Lower leg skin (tissue), 4 donors: ENCODE measurements at regions not wholly inside any gene's neighbourhood (a gene's known extent, or its start where the extent isn't known, plus 50 kb on each side); places are given as distances from the start of the nearest gene placed in this dataset.

ENCODE experiments used
- DNase-seq, 2 donors: peaks; one replicate each; pipeline ENCODE4 v3.0.0-alpha.2; 2019; ENCODE audit warnings: low spot score in 2 of 2
- H3K4me3 ChIP-seq: fragments of 200-600 bp; sonication (generic); 2 replicates; pipeline ENCODE4 v1.5.1; 2017; ENCODE audit warnings: mild to moderate bottlenecking, low read depth; ENCODE audit not compliant: poor library complexity, severe bottlenecking
- CTCF ChIP-seq, 3 donors: fragments of 450-650 bp; IDR thresholded peaks; one replicate each; pipeline ENCODE4 v1.5.1; 2016; ENCODE audit warnings: antibody characterized with exemption in 3 of 3, mild to moderate bottlenecking in 3 of 3, moderate library complexity in 2 of 3
- POLR2A ChIP-seq, 2 donors: fragments of 450-650 bp; IDR thresholded peaks; one replicate each; pipeline ENCODE4 v1.6.1; 2016 to 2017; ENCODE audit warnings: antibody characterized with exemption in 2 of 2, mild to moderate bottlenecking in 1 of 2, moderate library complexity in 1 of 2
- WGBS, 2 donors: methylation state at CpG; one replicate each; pipeline ENCODE4 v1.1.5; 2018; 5-methylcytosine and 5-hydroxymethylcytosine counted together
- intact Hi-C: fragments of 100-400 bp; cut with DNase I; formaldehyde crosslinking; loops from one replicate; pipeline ENCODE4 v1.15.0; 2023; ENCODE audit warnings: low total_unique reads

- intact Hi-C loops: no loop called here
- WGBS, 2 donors: 48 to 56% methylated on average over 2 of the region's 2 CpGs
- TF ChIP-seq POLR2A (IDR thresholded peaks at IDR 0.05) (no peak), CTCF (IDR thresholded peaks at IDR 0.05) (no peak)
- DNase-seq: no peak
- no peak overlapping the region for H3K4me3 ChIP-seq
Observed at GRCh38 chr9:13726746-13727145, 447.3 kb upstream of the MPDZ start.

- no peak for TF ChIP-seq POLR2A (IDR thresholded peaks at IDR 0.05)
- no peak for DNase-seq
- WGBS, 2 donors: 92 to 99% methylated on average over 2 of the region's 2 CpGs
- intact Hi-C loops: no loop called here
- H3K4me3 ChIP-seq: no peak overlapping the region
Observed at GRCh38 chr9:13725516-13725915, 446.0 kb upstream of the MPDZ start.

- intact Hi-C loops: no loop called here
- no peak for TF ChIP-seq CTCF (IDR thresholded peaks at IDR 0.05)
- TF ChIP-seq POLR2A (IDR thresholded peaks at IDR 0.05): no peak
- no peak overlapping the region for H3K4me3 ChIP-seq
- DNase-seq: no peak
- 84 to 89% methylated on average over 1 of the region's 1 CpG for WGBS, 2 donors
Observed at GRCh38 chr9:13721481-13722235, 442.2 kb upstream of the MPDZ start.

- WGBS, 2 donors: 61 to 77% methylated on average over 6 of the region's 6 CpGs
- H3K4me3 ChIP-seq: no peak overlapping the region
- intact Hi-C loops: no loop called here
- no peak for DNase-seq
- no peak for TF ChIP-seq CTCF (IDR thresholded peaks at IDR 0.05)
- TF ChIP-seq POLR2A (IDR thresholded peaks at IDR 0.05): no peak
Observed at GRCh38 chr9:13719981-13720676, 440.6 kb upstream of the MPDZ start.

GRCh38 chr9:13719446-13719845, 440.0 kb upstream of the MPDZ start:
- H3K4me3 ChIP-seq: no peak overlapping the region
- intact Hi-C loops: no loop called here
- WGBS, 2 donors: 10 to 42% methylated on average over 1 of the region's 1 CpG
- TF ChIP-seq POLR2A (IDR thresholded peaks at IDR 0.05): no peak
- DNase-seq: no peak

- TF ChIP-seq CTCF (IDR thresholded peaks at IDR 0.05) (no peak), POLR2A (IDR thresholded peaks at IDR 0.05) (no peak)
- H3K4me3 ChIP-seq: no peak overlapping the region
- DNase-seq: no peak
- intact Hi-C loops: no loop called here
- 90 to 93% methylated on average over 5 of the region's 5 CpGs for WGBS, 2 donors
Observed at GRCh38 chr9:13718539-13718938, 439.0 kb upstream of the MPDZ start.
